Progenitor cell of endocrine pancreas (in vitro differentiated cells): ENCODE measurements at regions not wholly inside any gene's neighbourhood (a gene's known extent, or its start where the extent isn't known, plus 50 kb on each side); places are given as distances from the start of the nearest gene placed in this dataset.

Source experiments
- DNase-seq: peaks from one replicate; pipeline ENCODE4 v3.0.0; 2021; ENCODE audit warnings: low spot score; ENCODE audit not compliant: unreplicated experiment
- H3K27ac Mint-ChIP-seq: 2 replicates; pipeline ENCODE4 v1.8.0; 2021; ENCODE audit warnings: mild to moderate bottlenecking, moderate library complexity, mixed read lengths
- H3K27me3 Mint-ChIP-seq: 2 replicates; pipeline ENCODE4 v1.8.0; 2021; ENCODE audit warnings: mixed read lengths
- H3K36me3 Mint-ChIP-seq: 2 replicates; pipeline ENCODE4 v1.8.0; 2022; ENCODE audit warnings: mixed read lengths; ENCODE audit not compliant: insufficient read depth
- H3K4me1 Mint-ChIP-seq: 2 replicates; pipeline ENCODE4 v1.8.0; 2021; ENCODE audit warnings: low read depth, mixed read lengths
- H3K4me3 Mint-ChIP-seq: 2 replicates; pipeline ENCODE4 v1.8.0; 2021; ENCODE audit warnings: low read depth, mild to moderate bottlenecking, moderate library complexity, mixed read lengths
- H3K9me3 Mint-ChIP-seq: 2 replicates; pipeline ENCODE4 v1.8.0; 2021; ENCODE audit warnings: low read depth, mixed read lengths
- CTCF ChIP-seq: fragments of 200-600 bp; sonication (generic); IDR thresholded peaks from one replicate; pipeline ENCODE4 v1.5.0; 2021; ENCODE audit warnings: antibody characterized with exemption, mild to moderate bottlenecking; ENCODE audit not compliant: unreplicated experiment

GRCh38 chr3:166962911-166963310 lies 417.2 kb downstream of the ZBBX start:
- H3K27ac Mint-ChIP-seq, result no peak overlapping the region
- peaks cover 3% of the 10 kb centered on the region for H3K9me3 Mint-ChIP-seq
- peaks cover 3% of the 10 kb centered on the region for H3K4me1 Mint-ChIP-seq
- no peak for DNase-seq
- no peaks in the 10 kb centered on the region for H3K27me3 Mint-ChIP-seq
- no peak overlapping the region for H3K4me3 Mint-ChIP-seq
- no peaks in the 10 kb centered on the region for H3K36me3 Mint-ChIP-seq
- no peak for TF ChIP-seq CTCF

- no peaks in the 10 kb centered on the region for H3K36me3 Mint-ChIP-seq
- peaks cover 6% of the 10 kb centered on the region for H3K9me3 Mint-ChIP-seq
- no peak for TF ChIP-seq CTCF
- no peaks in the 10 kb centered on the region for H3K27me3 Mint-ChIP-seq
- no peak for DNase-seq
- no peak overlapping the region for H3K4me3 Mint-ChIP-seq
- H3K4me1 Mint-ChIP-seq, result peaks cover 1% of the 10 kb centered on the region
- H3K27ac Mint-ChIP-seq, result no peak overlapping the region
Measured at GRCh38 chr3:166957121-166957520, 423.0 kb downstream of the ZBBX start.

- Mint-ChIP-seq H3K4me1 (no peaks in the 10 kb centered on the region), H3K4me3 (no peak overlapping the region), H3K36me3 (no peaks in the 10 kb centered on the region), H3K9me3 (peaks cover 17% of the 10 kb centered on the region), H3K27me3 (no peaks in the 10 kb centered on the region), H3K27ac (no peak overlapping the region)
- TF ChIP-seq CTCF, result no peak
- no peak for DNase-seq
Measured at GRCh38 chr3:166955201-166955939, 424.7 kb downstream of the ZBBX start.

GRCh38 chr3:166934879-166935278 lies 445.2 kb downstream of the ZBBX start:
- H3K4me3 Mint-ChIP-seq, result no peak overlapping the region
- no peak for TF ChIP-seq CTCF
- no peaks in the 10 kb centered on the region for H3K27me3 Mint-ChIP-seq
- H3K36me3 Mint-ChIP-seq, result no peaks in the 10 kb centered on the region
- H3K9me3 Mint-ChIP-seq, result peaks cover 9% of the 10 kb centered on the region
- DNase-seq, result no peak
- H3K4me1 Mint-ChIP-seq, result no peaks in the 10 kb centered on the region
- no peak overlapping the region for H3K27ac Mint-ChIP-seq

GRCh38 chr3:166917437-166917836 lies 462.7 kb downstream of the ZBBX start:
- no peak for DNase-seq
- Mint-ChIP-seq H3K36me3 (no peaks in the 10 kb centered on the region), H3K27me3 (no peaks in the 10 kb centered on the region), H3K4me1 (no peaks in the 10 kb centered on the region), H3K27ac (no peak overlapping the region), H3K9me3 (peaks cover 44% of the 10 kb centered on the region), H3K4me3 (no peak overlapping the region)
- no peak for TF ChIP-seq CTCF
